22Rv1 (cell line): ENCODE measurements at regions not wholly inside any gene's neighbourhood (a gene's known extent, or its start where the extent isn't known, plus 50 kb on each side); places are given as distances from the start of the nearest gene placed in this dataset.

Source experiments
- ZFX ChIP-seq: fragments of 450-650 bp; IDR thresholded peaks from 2 replicates; pipeline ENCODE4 v1.6.1; 2017; ENCODE audit warnings: antibody characterized with exemption, borderline replicate concordance
- TF ChIP-seq, protein P1 (sequence below): fragments of 450-650 bp; IDR thresholded peaks from 2 replicates; pipeline ENCODE4 v1.5.1; 2017; ENCODE audit warnings: mild to moderate bottlenecking

GRCh38 chr2:163348857-163349380 is 386.9 kb downstream of the FIGN start:
- TF ChIP-seq, protein P1, sequence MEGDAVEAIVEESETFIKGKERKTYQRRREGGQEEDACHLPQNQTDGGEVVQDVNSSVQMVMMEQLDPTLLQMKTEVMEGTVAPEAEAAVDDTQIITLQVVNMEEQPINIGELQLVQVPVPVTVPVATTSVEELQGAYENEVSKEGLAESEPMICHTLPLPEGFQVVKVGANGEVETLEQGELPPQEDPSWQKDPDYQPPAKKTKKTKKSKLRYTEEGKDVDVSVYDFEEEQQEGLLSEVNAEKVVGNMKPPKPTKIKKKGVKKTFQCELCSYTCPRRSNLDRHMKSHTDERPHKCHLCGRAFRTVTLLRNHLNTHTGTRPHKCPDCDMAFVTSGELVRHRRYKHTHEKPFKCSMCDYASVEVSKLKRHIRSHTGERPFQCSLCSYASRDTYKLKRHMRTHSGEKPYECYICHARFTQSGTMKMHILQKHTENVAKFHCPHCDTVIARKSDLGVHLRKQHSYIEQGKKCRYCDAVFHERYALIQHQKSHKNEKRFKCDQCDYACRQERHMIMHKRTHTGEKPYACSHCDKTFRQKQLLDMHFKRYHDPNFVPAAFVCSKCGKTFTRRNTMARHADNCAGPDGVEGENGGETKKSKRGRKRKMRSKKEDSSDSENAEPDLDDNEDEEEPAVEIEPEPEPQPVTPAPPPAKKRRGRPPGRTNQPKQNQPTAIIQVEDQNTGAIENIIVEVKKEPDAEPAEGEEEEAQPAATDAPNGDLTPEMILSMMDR = no peak
- TF ChIP-seq ZFX = no peak
